Caco-2 (cell line): ENCODE measurements at regions not wholly inside any gene's neighbourhood (a gene's known extent, or its start where the extent isn't known, plus 50 kb on each side); places are given as distances from the start of the nearest gene placed in this dataset.

Source experiments
- BruUV-seq: library from RNA; stranded (reverse); fragments of 400-500 nt; replicated peaks from 2 replicates; lab custom pipeline; 2021; lab: Mats Ljungman, UMichigan
- CTCF ChIA-PET: fragments of 300-600 bp; sonication (Branson Sonifier 250); formaldehyde crosslinking; loops from one replicate; lab custom pipeline; 2022; ENCODE audit warnings: antibody characterized with exemption; lab: Charles Lee
- POLR2A ChIA-PET: fragments of 300-600 bp; sonication (Branson Sonifier 250); formaldehyde crosslinking; loops from one replicate; lab custom pipeline; 2022; ENCODE audit warnings: antibody characterized with exemption; lab: Charles Lee
- DNase-seq, 2 experiments: peaks; one replicate each; pipeline versions ENCODE4 v3.0.0 to v3.0.0-alpha.2; 2020 to 2022
- H3K27me3 ChIP-seq: replicated peaks from 2 replicates; pipeline ENCODE4 v1.6.0; 2011; ENCODE audit warnings: low read length; ENCODE audit not compliant: control insufficient read depth, insufficient read depth
- H3K36me3 ChIP-seq: 2 replicates; pipeline ENCODE4 v1.5.1; 2011; ENCODE audit warnings: low read length; ENCODE audit not compliant: control insufficient read depth, insufficient read depth
- H3K4me1 ChIP-seq: fragments of 250-450 bp; sonication (Bioruptor Pico); 2 replicates; pipeline ENCODE4 v1.5.1; 2020; ENCODE audit warnings: mild to moderate bottlenecking
- H3K4me3 ChIP-seq: 2 replicates; pipeline ENCODE4 v1.5.1; 2011; ENCODE audit warnings: low read depth, mild to moderate bottlenecking, control low read depth, low read length
- H3K9me3 ChIP-seq: fragments of 250-450 bp; sonication (Bioruptor Pico); 2 replicates; pipeline ENCODE4 v1.5.1; 2020; ENCODE audit warnings: mild to moderate bottlenecking, moderate library complexity
- H3K27ac Mint-ChIP-seq: one replicate; pipeline ENCODE4 v1.8.0; 2022; ENCODE audit warnings: mixed read lengths; ENCODE audit not compliant: unreplicated experiment
- H3K27me3 Mint-ChIP-seq: one replicate; pipeline ENCODE4 v1.8.0; 2022; ENCODE audit warnings: mixed read lengths; ENCODE audit not compliant: insufficient read depth, unreplicated experiment
- H3K36me3 Mint-ChIP-seq: one replicate; pipeline ENCODE4 v1.8.0; 2022; ENCODE audit warnings: mild to moderate bottlenecking, mixed read lengths; ENCODE audit not compliant: insufficient read depth, unreplicated experiment
- H3K4me1 Mint-ChIP-seq: one replicate; pipeline ENCODE4 v1.8.0; 2022; ENCODE audit warnings: low read depth, mixed read lengths; ENCODE audit not compliant: unreplicated experiment
- H3K4me3 Mint-ChIP-seq: one replicate; pipeline ENCODE4 v1.8.0; 2022; ENCODE audit warnings: mild to moderate bottlenecking, moderate library complexity, mixed read lengths; ENCODE audit not compliant: unreplicated experiment
- H3K9me3 Mint-ChIP-seq: one replicate; pipeline ENCODE4 v1.8.0; 2022; ENCODE audit warnings: mixed read lengths; ENCODE audit not compliant: unreplicated experiment
- intact Hi-C: fragments of 100-400 bp; cut with micrococcal nuclease; formaldehyde crosslinking; loops from one replicate; pipeline ENCODE4 v1.10.0; 2022; ENCODE audit not compliant: unreplicated experiment
- TF ChIP-seq, protein P1 (sequence below), 2 experiments: fragments of 200-600 bp in 1 of 2; IDR thresholded peaks; 1 replicate in 1 of 2; 2 replicates in 1 of 2; pipeline versions ENCODE4 v1.5.1 to v1.8.0; 2011 to 2022; ENCODE audit warnings: antibody characterized with exemption in 1 of 2, control low read depth in 1 of 2, inconsistent platforms in 1 of 2, low read depth in 1 of 2, low read length in 1 of 2, mild to moderate bottlenecking in 1 of 2, moderate library complexity in 1 of 2; ENCODE audit not compliant: insufficient read depth in 1 of 2, severe bottlenecking in 1 of 2, unreplicated experiment in 1 of 2

DNA sequence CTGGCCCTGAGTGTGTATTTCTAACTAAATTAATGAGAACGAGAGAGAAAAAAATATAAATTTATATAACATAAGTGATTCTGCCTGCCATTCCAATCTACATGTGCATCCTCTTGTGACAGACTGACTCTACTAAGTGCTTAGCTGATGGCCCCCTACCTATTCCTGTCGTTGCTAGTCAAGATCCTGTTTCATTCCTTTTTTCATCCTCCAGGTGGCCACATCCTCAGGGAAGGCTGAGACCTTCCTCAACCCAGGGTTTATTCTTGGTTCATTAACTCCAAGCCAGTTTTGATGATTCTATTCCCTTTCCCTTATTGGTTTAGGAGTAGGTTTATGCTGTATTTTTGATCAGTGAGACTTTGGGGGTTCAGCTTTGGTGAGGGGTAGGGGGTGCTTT, 201.3 kb downstream of the C9orf152 start:
- no peak overlapping the region for H3K4me3 ChIP-seq
- peaks cover 22% of the 10 kb centered on the region for H3K4me1 ChIP-seq
- Mint-ChIP-seq H3K4me3 (no peak overlapping the region), H3K9me3 (peaks cover 11% of the 10 kb centered on the region), H3K27ac (no peak overlapping the region), H3K27me3 (no peaks in the 10 kb centered on the region), H3K4me1 (peaks cover 16% of the 10 kb centered on the region), H3K36me3 (no peaks in the 10 kb centered on the region)
- no peaks in the 10 kb centered on the region for H3K36me3 ChIP-seq
- BruUV-seq, result no TSS peak
- peaks cover 5% of the 10 kb centered on the region; the same call in 1 of the 2 replicates for H3K9me3 ChIP-seq
- POLR2A ChIA-PET, result no interaction called here
- intact Hi-C loops, result loop anchor here (2.0 kb wide), 3 partner anchors 42 to 146 kb away; no protein-coding TSS in a partner anchor
- TF ChIP-seq, protein P1, sequence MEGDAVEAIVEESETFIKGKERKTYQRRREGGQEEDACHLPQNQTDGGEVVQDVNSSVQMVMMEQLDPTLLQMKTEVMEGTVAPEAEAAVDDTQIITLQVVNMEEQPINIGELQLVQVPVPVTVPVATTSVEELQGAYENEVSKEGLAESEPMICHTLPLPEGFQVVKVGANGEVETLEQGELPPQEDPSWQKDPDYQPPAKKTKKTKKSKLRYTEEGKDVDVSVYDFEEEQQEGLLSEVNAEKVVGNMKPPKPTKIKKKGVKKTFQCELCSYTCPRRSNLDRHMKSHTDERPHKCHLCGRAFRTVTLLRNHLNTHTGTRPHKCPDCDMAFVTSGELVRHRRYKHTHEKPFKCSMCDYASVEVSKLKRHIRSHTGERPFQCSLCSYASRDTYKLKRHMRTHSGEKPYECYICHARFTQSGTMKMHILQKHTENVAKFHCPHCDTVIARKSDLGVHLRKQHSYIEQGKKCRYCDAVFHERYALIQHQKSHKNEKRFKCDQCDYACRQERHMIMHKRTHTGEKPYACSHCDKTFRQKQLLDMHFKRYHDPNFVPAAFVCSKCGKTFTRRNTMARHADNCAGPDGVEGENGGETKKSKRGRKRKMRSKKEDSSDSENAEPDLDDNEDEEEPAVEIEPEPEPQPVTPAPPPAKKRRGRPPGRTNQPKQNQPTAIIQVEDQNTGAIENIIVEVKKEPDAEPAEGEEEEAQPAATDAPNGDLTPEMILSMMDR (IDR thresholded peaks at IDR 0.05; ENCODE audit: insufficient read depth in 1 of 2, low read depth in 1 of 2, low read length in 1 of 2, severe bottlenecking in 1 of 2, unreplicated experiment in 1 of 2), result peak in 1 of 2 experiments; percentile 10
- no peak for DNase-seq
- no peaks in the 10 kb centered on the region for H3K27me3 ChIP-seq
- CTCF ChIA-PET, result interaction anchor here (0.7 kb wide), 1 partner anchor 111 kb away, joined by 4 read pairs; no protein-coding TSS in a partner anchor

DNA sequence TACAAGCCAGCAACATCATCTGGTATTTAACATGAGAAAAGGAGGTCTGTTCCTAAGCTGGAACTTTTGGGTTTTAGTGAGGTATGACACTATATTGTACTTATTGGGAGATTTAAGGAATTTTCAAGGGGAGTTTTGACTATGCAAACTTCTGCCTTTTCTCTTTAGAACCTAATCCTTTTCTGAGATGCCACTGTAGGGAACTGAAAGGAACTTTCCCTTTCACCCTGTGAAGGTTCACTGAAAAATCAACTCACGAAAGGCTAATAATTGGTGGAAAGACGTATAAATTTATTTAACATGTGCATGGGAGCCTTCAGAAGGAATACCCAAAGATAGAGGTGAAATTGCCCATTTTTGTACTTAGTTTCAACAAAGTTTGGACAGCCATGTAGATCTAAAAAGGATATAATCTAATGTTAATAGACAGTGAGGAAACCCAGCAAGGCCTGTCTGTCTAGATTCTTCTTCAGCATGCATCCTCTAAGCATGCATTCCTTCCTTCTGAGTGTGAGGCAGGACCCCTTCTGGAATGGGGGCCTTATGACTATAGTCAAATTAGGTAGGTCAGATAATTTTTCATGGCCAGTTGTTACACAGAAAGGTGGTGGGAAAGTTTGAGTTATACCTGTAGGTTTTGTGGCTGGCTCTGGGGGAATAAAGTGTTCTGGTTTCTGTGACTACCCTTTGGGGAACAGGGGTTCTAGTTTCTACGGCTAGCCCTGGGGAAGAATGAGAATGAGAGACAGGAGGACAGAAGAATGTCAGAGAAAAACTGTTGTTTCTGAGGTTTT, 200.3 kb downstream of the C9orf152 start:
- CTCF ChIA-PET, result no interaction called here
- H3K4me3 Mint-ChIP-seq, result no peak overlapping the region
- intact Hi-C loops, result loop anchor here (2.0 kb wide), 3 partner anchors 41 to 145 kb away; no protein-coding TSS in a partner anchor

DNA sequence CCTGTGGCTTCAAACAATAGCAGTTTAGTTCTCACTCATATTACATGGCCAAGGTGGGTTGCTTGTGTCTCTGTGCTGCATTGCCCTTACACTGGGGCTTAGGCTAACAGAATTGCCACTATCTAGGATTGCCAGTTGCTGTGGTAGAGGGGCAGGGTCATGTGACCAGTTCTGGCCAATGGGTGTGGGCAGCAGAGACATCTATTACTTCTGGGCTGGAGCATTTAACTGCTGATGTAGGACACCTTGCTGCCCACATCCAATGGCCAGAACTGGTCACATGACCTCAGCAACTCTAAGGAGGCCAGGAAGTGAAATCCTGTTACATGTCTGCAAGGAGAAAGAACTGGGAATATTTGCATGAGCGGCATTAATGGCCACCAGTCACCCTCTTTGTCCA, 199.3 kb downstream of the C9orf152 start:
- no peaks in the 10 kb centered on the region for H3K36me3 Mint-ChIP-seq
- H3K27me3 Mint-ChIP-seq, result no peaks in the 10 kb centered on the region
- TF ChIP-seq, protein P1 (IDR thresholded peaks at IDR 0.05; ENCODE audit: insufficient read depth in 1 of 2, low read depth in 1 of 2, low read length in 1 of 2, severe bottlenecking in 1 of 2, unreplicated experiment in 1 of 2), result no peak
- H3K27me3 ChIP-seq, result no peaks in the 10 kb centered on the region
- no peaks in the 10 kb centered on the region for H3K36me3 ChIP-seq
- H3K4me3 Mint-ChIP-seq, result no peak overlapping the region
- H3K9me3 Mint-ChIP-seq, result peaks cover 19% of the 10 kb centered on the region
- H3K4me1 ChIP-seq, result peaks cover 22% of the 10 kb centered on the region
- peaks cover 16% of the 10 kb centered on the region for H3K4me1 Mint-ChIP-seq
- ChIA-PET CTCF (no interaction called here), POLR2A (no interaction called here)
- DNase-seq, result no peak
- intact Hi-C loops, result no loop called here
- no peak overlapping the region for H3K4me3 ChIP-seq
- H3K27ac Mint-ChIP-seq, result no peak overlapping the region
- BruUV-seq, result no TSS peak
- H3K9me3 ChIP-seq, result peaks cover 5% of the 10 kb centered on the region; the same call in 1 of the 2 replicates

More for the DNA sequence above, 200.3 kb downstream of the C9orf152 start:
- no peak overlapping the region for H3K4me3 ChIP-seq
- Mint-ChIP-seq H3K36me3 (no peaks in the 10 kb centered on the region), H3K4me1 (peaks cover 16% of the 10 kb centered on the region), H3K27ac (no peak overlapping the region), H3K27me3 (no peaks in the 10 kb centered on the region), H3K9me3 (peaks cover 13% of the 10 kb centered on the region)
- BruUV-seq, result no TSS peak
- POLR2A ChIA-PET, result no interaction called here
- H3K4me1 ChIP-seq, result peaks cover 22% of the 10 kb centered on the region
- TF ChIP-seq, protein P1 (IDR thresholded peaks at IDR 0.05; ENCODE audit: insufficient read depth in 1 of 2, low read depth in 1 of 2, low read length in 1 of 2, severe bottlenecking in 1 of 2, unreplicated experiment in 1 of 2), result no peak
- no peak for DNase-seq
- no peaks in the 10 kb centered on the region for H3K27me3 ChIP-seq
- H3K9me3 ChIP-seq, result peaks cover 5% of the 10 kb centered on the region; the same call in 1 of the 2 replicates
- H3K36me3 ChIP-seq, result no peaks in the 10 kb centered on the region
